Osteoblast (primary cell): ENCODE measurements at regions not wholly inside any gene's neighbourhood (a gene's known extent, or its start where the extent isn't known, plus 50 kb on each side); places are given as distances from the start of the nearest gene placed in this dataset.

Experiments
- DNase-seq: peaks from one replicate; pipeline ENCODE4 v3.0.0; 2011; ENCODE audit warnings: low spot score, mixed read lengths; ENCODE audit not compliant: insufficient read length; ENCODE audit errors: missing footprints
- H2AFZ ChIP-seq: 2 replicates; pipeline ENCODE4 v1.6.0; 2011; ENCODE audit warnings: mild to moderate bottlenecking, low read length
- H3K27ac ChIP-seq: 2 replicates; pipeline ENCODE4 v1.5.1; 2011; ENCODE audit warnings: mild to moderate bottlenecking, low read depth, low read length, moderate library complexity
- H3K27me3 ChIP-seq: 2 replicates; pipeline ENCODE4 v1.6.0; 2012; ENCODE audit warnings: mild to moderate bottlenecking, control low read depth, inconsistent platforms, low read length, moderate library complexity; ENCODE audit not compliant: insufficient read depth
- H3K36me3 ChIP-seq: 2 replicates; pipeline ENCODE4 v1.5.1; 2011; ENCODE audit warnings: mild to moderate bottlenecking, low read length, control low read depth, moderate library complexity; ENCODE audit not compliant: insufficient read depth
- H3K4me1 ChIP-seq: 2 replicates; pipeline ENCODE4 v1.5.1; 2011; ENCODE audit warnings: mild to moderate bottlenecking, low read length, control low read depth, moderate library complexity; ENCODE audit not compliant: insufficient read depth
- H3K4me2 ChIP-seq: 2 replicates; pipeline ENCODE4 v1.6.0; 2011; ENCODE audit warnings: mild to moderate bottlenecking, low read length; ENCODE audit not compliant: insufficient read depth
- H3K4me3 ChIP-seq: fragments of 200-600 bp; sonication (generic); 3 replicates; pipeline ENCODE4 v1.5.1; 2012; ENCODE audit warnings: mild to moderate bottlenecking, low read length, inconsistent platforms; ENCODE audit not compliant: insufficient read depth
- H3K79me2 ChIP-seq: 2 replicates; pipeline ENCODE4 v1.6.0; 2012; ENCODE audit warnings: mild to moderate bottlenecking, low read length, control low read depth, inconsistent platforms; ENCODE audit not compliant: insufficient read depth
- H3K9me3 ChIP-seq: 2 replicates; pipeline ENCODE4 v1.5.1; 2011; ENCODE audit warnings: low read depth, low read length, control low read depth
- H4K20me1 ChIP-seq: 2 replicates; pipeline ENCODE4 v1.6.0; 2012; ENCODE audit warnings: mild to moderate bottlenecking, low read length, control low read depth; ENCODE audit not compliant: insufficient read depth
- CTCF ChIP-seq: IDR thresholded peaks from 2 replicates; pipeline ENCODE4 v1.5.1; 2011; ENCODE audit warnings: mild to moderate bottlenecking, low read depth, low read length, moderate library complexity; ENCODE audit errors: extremely low read depth

GRCh38 chr2:52955079-52955478 is 812.5 kb upstream of the CHAC2 start:
- Histone ChIP-seq H3K27ac (no peak overlapping the region), H4K20me1 (no peaks in the 10 kb centered on the region), H3K36me3 (no peaks in the 10 kb centered on the region), H3K4me2 (no peak overlapping the region), H3K4me1 (no peaks in the 10 kb centered on the region), H3K9me3 (no peaks in the 10 kb centered on the region), H3K27me3 (no peaks in the 10 kb centered on the region), H2AFZ (no peak overlapping the region), H3K4me3 (no peak overlapping the region), H3K79me2 (no peaks in the 10 kb centered on the region)
- DNase-seq = no peak
- TF ChIP-seq CTCF = no peak

GRCh38 chr2:52940101-52940500 is 827.5 kb upstream of the CHAC2 start:
- Histone ChIP-seq H4K20me1 (no peaks in the 10 kb centered on the region), H3K4me1 (peaks cover 2% of the 10 kb centered on the region), H3K4me2 (no peak overlapping the region), H3K36me3 (no peaks in the 10 kb centered on the region), H3K9me3 (no peaks in the 10 kb centered on the region), H3K4me3 (no peak overlapping the region), H2AFZ (no peak overlapping the region), H3K79me2 (no peaks in the 10 kb centered on the region), H3K27me3 (no peaks in the 10 kb centered on the region), H3K27ac (no peak overlapping the region)
- no peak for TF ChIP-seq CTCF
- no peak for DNase-seq

- Histone ChIP-seq H2AFZ (no peak overlapping the region), H3K27me3 (no peaks in the 10 kb centered on the region), H3K36me3 (no peaks in the 10 kb centered on the region), H3K79me2 (no peaks in the 10 kb centered on the region), H3K4me3 (no peak overlapping the region), H3K4me1 (peaks cover 7% of the 10 kb centered on the region), H3K9me3 (no peaks in the 10 kb centered on the region), H3K4me2 (no peak overlapping the region), H4K20me1 (no peaks in the 10 kb centered on the region), H3K27ac (no peak overlapping the region)
- TF ChIP-seq CTCF = no peak
- no peak for DNase-seq
Observed at GRCh38 chr2:52939250-52939649, 828.4 kb upstream of the CHAC2 start.

- Histone ChIP-seq H3K27me3 (no peaks in the 10 kb centered on the region), H2AFZ (no peak overlapping the region), H3K79me2 (no peaks in the 10 kb centered on the region), H3K9me3 (no peaks in the 10 kb centered on the region), H3K36me3 (no peaks in the 10 kb centered on the region), H4K20me1 (no peaks in the 10 kb centered on the region), H3K4me1 (peaks cover 15% of the 10 kb centered on the region), H3K4me2 (no peak overlapping the region), H3K4me3 (no peak overlapping the region), H3K27ac (no peak overlapping the region)
- DNase-seq = no peak
- TF ChIP-seq CTCF = no peak
Observed at GRCh38 chr2:52936029-52936428, 831.6 kb upstream of the CHAC2 start.
